NT2/D1 (cell line): ENCODE measurements at regions not wholly inside any gene's neighbourhood (a gene's known extent, or its start where the extent isn't known, plus 50 kb on each side); places are given as distances from the start of the nearest gene placed in this dataset.
"Not testable (repeated sequence)": the region's sequence is repeated elsewhere in the genome, so short reads cannot be mapped to it uniquely, and the experiment has no call there.

Experiments used
- DNase-seq: peaks from one replicate; pipeline ENCODE4 v3.0.0-alpha.2; 2011; ENCODE audit warnings: low read depth, low spot score
- H3K27me3 ChIP-seq: 2 replicates; pipeline ENCODE4 v1.6.0; 2011; ENCODE audit warnings: mild to moderate bottlenecking; ENCODE audit not compliant: insufficient read length, insufficient read depth
- H3K36me3 ChIP-seq: 2 replicates; pipeline ENCODE4 v1.6.1; 2011; ENCODE audit warnings: mild to moderate bottlenecking, low read length, mixed read lengths; ENCODE audit not compliant: insufficient read depth, insufficient read length
- H3K4me1 ChIP-seq: 2 replicates; pipeline ENCODE4 v1.5.1; 2011; ENCODE audit not compliant: insufficient read depth, insufficient read length
- H3K4me3 ChIP-seq: 2 replicates; pipeline ENCODE4 v1.5.1; 2011; ENCODE audit warnings: low read depth; ENCODE audit not compliant: insufficient read length
- H3K9ac ChIP-seq: 2 replicates; pipeline ENCODE4 v1.6.0; 2011; ENCODE audit warnings: low read depth; ENCODE audit not compliant: insufficient read length
- H3K9me3 ChIP-seq: 2 replicates; pipeline ENCODE4 v1.5.1; 2011; ENCODE audit warnings: mild to moderate bottlenecking, low read length; ENCODE audit not compliant: insufficient read depth
- SUZ12 ChIP-seq: IDR thresholded peaks from 2 replicates; pipeline ENCODE4 v1.6.1; 2011; ENCODE audit not compliant: insufficient read length, insufficient read depth; ENCODE audit errors: extremely low read depth
- YY1 ChIP-seq: IDR thresholded peaks from 2 replicates; pipeline ENCODE4 v1.6.1; 2011; ENCODE audit not compliant: insufficient read length, insufficient read depth
- ZNF274 ChIP-seq: IDR thresholded peaks from 2 replicates; pipeline ENCODE4 v1.6.1; 2011; ENCODE audit warnings: mild to moderate bottlenecking, low read depth, low read length

GRCh38 chr4:189840356-189840755, 100.3 kb upstream of the FRG1 start:
- TF ChIP-seq YY1 (no peak), ZNF274 (no peak), SUZ12 (no peak)
- Histone ChIP-seq H3K36me3 (no peaks in the 10 kb centered on the region), H3K9ac (no peak overlapping the region), H3K4me3 (no peak overlapping the region), H3K4me1 (no peaks in the 10 kb centered on the region), H3K27me3 (no peaks in the 10 kb centered on the region), H3K9me3 (peaks cover 13% of the 10 kb centered on the region)
- peak; percentile 20 for DNase-seq

DNA sequence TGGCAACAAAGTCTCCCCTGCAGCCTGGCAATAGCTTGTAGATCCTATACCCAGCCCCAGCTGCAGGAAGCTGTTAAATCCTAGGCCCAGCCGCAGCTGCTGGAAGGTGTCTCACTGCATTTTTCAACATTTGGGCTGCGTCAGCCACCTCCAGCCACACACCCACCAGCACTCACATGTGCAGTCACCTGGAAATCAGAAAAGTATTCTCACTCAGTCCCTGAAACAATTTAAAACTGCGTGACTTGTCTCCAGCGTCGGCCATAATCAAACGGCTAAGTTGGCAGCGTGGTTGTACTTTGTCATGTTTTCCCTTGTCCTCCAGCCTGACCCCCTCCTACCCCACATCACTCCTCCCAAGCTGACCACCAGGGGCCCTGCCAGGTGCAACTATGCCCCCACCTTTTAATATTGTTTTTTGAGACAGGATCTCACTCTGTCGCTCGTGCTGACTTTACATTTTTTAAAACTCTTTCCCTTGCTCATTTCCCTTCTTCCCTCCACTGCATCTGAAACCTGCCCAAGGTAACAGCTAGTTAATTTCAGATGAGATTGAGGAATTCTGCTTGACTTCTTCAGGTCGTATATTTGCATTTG, 97.2 kb upstream of the FRG1 start:
- no peak overlapping the region for H3K9ac ChIP-seq
- DNase-seq = no peak
- no peak overlapping the region for H3K4me3 ChIP-seq
- TF ChIP-seq ZNF274 = no peak
- TF ChIP-seq SUZ12 = no peak
- no peak for TF ChIP-seq YY1
- no peaks in the 10 kb centered on the region for H3K36me3 ChIP-seq
- no peaks in the 10 kb centered on the region for H3K4me1 ChIP-seq
- no peaks in the 10 kb centered on the region for H3K9me3 ChIP-seq
- H3K27me3 ChIP-seq = no peaks in the 10 kb centered on the region

DNA sequence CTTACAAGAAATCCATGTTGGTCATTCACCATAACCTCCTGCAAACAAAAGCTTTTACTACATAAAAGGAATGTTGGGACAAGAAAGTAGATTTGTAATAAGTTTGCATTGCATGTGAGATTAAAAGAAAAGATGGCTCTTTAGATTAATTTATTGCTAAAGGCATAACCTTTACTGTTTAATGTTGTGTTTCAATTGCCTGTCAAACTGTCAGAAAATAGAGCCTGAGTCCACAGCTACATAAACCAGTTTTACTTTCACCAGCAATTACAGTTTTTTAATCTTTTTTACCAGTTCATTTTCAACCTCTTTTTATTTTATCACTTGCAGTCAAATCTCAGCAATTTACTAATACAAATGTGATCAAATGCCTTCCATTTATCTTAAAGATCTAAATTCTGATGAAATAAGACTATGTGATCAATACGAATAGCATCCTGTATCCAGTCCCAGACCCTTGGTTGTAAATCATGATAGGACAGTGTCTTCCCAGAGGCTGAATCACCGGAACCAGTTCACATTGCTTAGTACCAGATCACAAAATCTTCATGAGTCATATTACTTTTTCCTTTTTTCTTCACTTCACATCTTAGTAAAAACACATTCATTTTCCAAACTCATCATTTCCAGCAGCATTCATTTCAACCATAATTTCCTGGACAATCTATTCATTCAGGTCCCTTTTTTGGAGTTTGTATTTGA, 95.4 kb upstream of the FRG1 start:
- Histone ChIP-seq H3K4me1 (no peaks in the 10 kb centered on the region), H3K9ac (no peak overlapping the region), H3K27me3 (no peaks in the 10 kb centered on the region), H3K36me3 (no peaks in the 10 kb centered on the region), H3K4me3 (no peak overlapping the region), H3K9me3 (no peaks in the 10 kb centered on the region)
- no peak for DNase-seq
- TF ChIP-seq ZNF274 (no peak), SUZ12 (no peak), YY1 (no peak)

- not testable (repeated sequence) for H3K9me3 ChIP-seq, H3K9ac ChIP-seq, DNase-seq, H3K4me3 ChIP-seq, H3K27me3 ChIP-seq, H3K4me1 ChIP-seq, H3K36me3 ChIP-seq
Observed at GRCh38 chr4:189846094-189846493, 94.6 kb upstream of the FRG1 start.

GRCh38 chr4:189846608-189847007, 94.1 kb upstream of the FRG1 start:
- H3K36me3 ChIP-seq, H3K4me1 ChIP-seq, H3K27me3 ChIP-seq, DNase-seq, H3K9me3 ChIP-seq, H3K9ac ChIP-seq, H3K4me3 ChIP-seq: not testable (repeated sequence)

GRCh38 chr4:189848672-189849071, 92.0 kb upstream of the FRG1 start:
- not testable (repeated sequence) for H3K36me3 ChIP-seq, DNase-seq, H3K9ac ChIP-seq, H3K9me3 ChIP-seq, H3K4me3 ChIP-seq, H3K27me3 ChIP-seq, H3K4me1 ChIP-seq

DNA sequence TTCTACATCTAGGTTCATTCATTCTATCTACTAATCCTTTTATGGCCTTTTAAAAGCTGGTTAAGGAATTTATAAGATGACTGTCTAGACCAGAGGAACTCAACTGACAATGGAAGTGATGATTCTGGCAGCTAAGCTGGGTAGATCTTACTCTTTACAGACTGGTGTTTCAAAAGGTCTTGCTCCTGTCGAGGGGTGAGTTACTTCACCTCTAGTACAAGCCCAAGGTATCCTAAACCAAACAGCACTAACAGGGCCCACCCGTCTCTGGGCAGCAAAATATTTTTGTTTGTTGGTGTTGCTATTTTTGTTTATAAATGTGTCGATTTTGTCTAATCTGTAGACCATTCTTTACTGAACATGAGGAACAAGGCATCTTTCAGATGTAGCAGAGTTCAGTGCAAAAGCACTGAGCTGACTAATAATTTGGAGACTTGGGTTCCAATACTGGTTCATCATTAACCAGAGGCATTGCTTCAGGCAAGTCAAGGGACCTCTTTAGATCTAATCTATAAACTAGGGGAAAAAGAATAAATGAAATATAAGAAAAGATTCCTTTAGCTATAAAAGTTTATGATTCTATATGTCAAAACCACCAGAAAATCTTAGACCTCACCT, 90.3 kb upstream of the FRG1 start:
- Histone ChIP-seq H3K4me3 (no peak overlapping the region), H3K36me3 (no peaks in the 10 kb centered on the region), H3K4me1 (no peaks in the 10 kb centered on the region), H3K9ac (no peak overlapping the region), H3K9me3 (no peaks in the 10 kb centered on the region), H3K27me3 (no peaks in the 10 kb centered on the region)
- no peak for DNase-seq
- no peak for TF ChIP-seq ZNF274
- no peak for TF ChIP-seq YY1
- no peak for TF ChIP-seq SUZ12
